Esophagus squamous epithelium (tissue), 4 donors: ENCODE measurements at regions not wholly inside any gene's neighbourhood (a gene's known extent, or its start where the extent isn't known, plus 50 kb on each side); places are given as distances from the start of the nearest gene placed in this dataset.

Source experiments
- POLR2A ChIP-seq, 4 donors: fragments of 450-650 bp; IDR thresholded peaks; one replicate each; pipeline ENCODE4 v1.6.1; 2017; ENCODE audit warnings: antibody characterized with exemption in 4 of 4, mild to moderate bottlenecking in 4 of 4, moderate library complexity in 3 of 4
- TF ChIP-seq, protein P1 (sequence below), 6 experiments: fragments of 450-650 bp in 4 of 6; fragments of 200-600 bp in 2 of 6; sonication (generic) in 2 of 6; IDR thresholded peaks; one replicate each; pipeline ENCODE4 v1.5.1; 2016 to 2019; ENCODE audit warnings: antibody characterized with exemption in 6 of 6, mild to moderate bottlenecking in 4 of 6, moderate library complexity in 4 of 6

- TF ChIP-seq POLR2A (IDR thresholded peaks at IDR 0.05) = no peak
- TF ChIP-seq, protein P1, sequence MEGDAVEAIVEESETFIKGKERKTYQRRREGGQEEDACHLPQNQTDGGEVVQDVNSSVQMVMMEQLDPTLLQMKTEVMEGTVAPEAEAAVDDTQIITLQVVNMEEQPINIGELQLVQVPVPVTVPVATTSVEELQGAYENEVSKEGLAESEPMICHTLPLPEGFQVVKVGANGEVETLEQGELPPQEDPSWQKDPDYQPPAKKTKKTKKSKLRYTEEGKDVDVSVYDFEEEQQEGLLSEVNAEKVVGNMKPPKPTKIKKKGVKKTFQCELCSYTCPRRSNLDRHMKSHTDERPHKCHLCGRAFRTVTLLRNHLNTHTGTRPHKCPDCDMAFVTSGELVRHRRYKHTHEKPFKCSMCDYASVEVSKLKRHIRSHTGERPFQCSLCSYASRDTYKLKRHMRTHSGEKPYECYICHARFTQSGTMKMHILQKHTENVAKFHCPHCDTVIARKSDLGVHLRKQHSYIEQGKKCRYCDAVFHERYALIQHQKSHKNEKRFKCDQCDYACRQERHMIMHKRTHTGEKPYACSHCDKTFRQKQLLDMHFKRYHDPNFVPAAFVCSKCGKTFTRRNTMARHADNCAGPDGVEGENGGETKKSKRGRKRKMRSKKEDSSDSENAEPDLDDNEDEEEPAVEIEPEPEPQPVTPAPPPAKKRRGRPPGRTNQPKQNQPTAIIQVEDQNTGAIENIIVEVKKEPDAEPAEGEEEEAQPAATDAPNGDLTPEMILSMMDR (IDR thresholded peaks at IDR 0.05) = no peak
Measured at GRCh38 chr2:239714116-239714515, 311.0 kb downstream of the NDUFA10 start.
